GM23338 (cell line): ENCODE measurements at regions not wholly inside any gene's neighbourhood (a gene's known extent, or its start where the extent isn't known, plus 50 kb on each side); places are given as distances from the start of the nearest gene placed in this dataset.

ENCODE experiments used
- ATAC-seq: fragments of 200-7000 bp; cut with Tn5 transposase; 3 replicates; pipeline ENCODE4 v1.9.1; 2020
- DNase-seq: peaks from one replicate; pipeline ENCODE4 v3.0.0-alpha.2; 2015; ENCODE audit warnings: low spot score
- H2AFZ ChIP-seq: fragments of 200-600 bp; sonication (generic); 2 replicates; pipeline ENCODE4 v1.8.0; 2016; ENCODE audit warnings: antibody characterized with exemption, mild to moderate bottlenecking, moderate library complexity
- H3F3A ChIP-seq: fragments of 200-600 bp; sonication (generic); replicated peaks from 2 replicates; pipeline ENCODE4 v1.8.0; 2017; ENCODE audit warnings: antibody characterized with exemption, mixed run types, low read depth
- H3K27ac ChIP-seq: fragments of 200-600 bp; sonication (generic); 2 replicates; pipeline ENCODE4 v1.6.1; 2016; ENCODE audit warnings: low read depth
- H3K27me3 ChIP-seq: fragments of 200-600 bp; sonication (generic); 2 replicates; pipeline ENCODE4 v1.8.0; 2016; ENCODE audit warnings: mild to moderate bottlenecking, mixed run types, moderate library complexity; ENCODE audit not compliant: insufficient read depth
- H3K36me3 ChIP-seq: fragments of 200-600 bp; sonication (generic); 2 replicates; pipeline ENCODE4 v1.8.0; 2016; ENCODE audit warnings: mild to moderate bottlenecking; ENCODE audit not compliant: insufficient read depth
- H3K4me1 ChIP-seq: fragments of 200-600 bp; sonication (generic); 2 replicates; pipeline ENCODE4 v1.8.0; 2016; ENCODE audit warnings: mild to moderate bottlenecking, moderate library complexity; ENCODE audit not compliant: insufficient read depth
- H3K4me2 ChIP-seq: fragments of 200-600 bp; sonication (generic); 2 replicates; pipeline ENCODE4 v1.7.1; 2017; ENCODE audit warnings: mixed run types
- H3K4me3 ChIP-seq: fragments of 200-600 bp; sonication (generic); 2 replicates; pipeline ENCODE4 v1.6.1; 2016; ENCODE audit warnings: mixed run types
- H3K79me2 ChIP-seq: fragments of 200-600 bp; sonication (generic); replicated peaks from 2 replicates; pipeline ENCODE4 v1.8.0; 2017; ENCODE audit warnings: mild to moderate bottlenecking; ENCODE audit not compliant: insufficient read depth
- H3K9me2 ChIP-seq: fragments of 200-600 bp; sonication (generic); 2 replicates; pipeline ENCODE4 v1.8.0; 2017; ENCODE audit not compliant: insufficient read depth
- H4K20me1 ChIP-seq: fragments of 200-600 bp; sonication (generic); replicated peaks from 2 replicates; pipeline ENCODE4 v1.8.0; 2017; ENCODE audit warnings: mild to moderate bottlenecking; ENCODE audit not compliant: insufficient read depth
- H3K27ac Mint-ChIP-seq: 2 replicates; pipeline ENCODE4 v1.8.0; 2020; ENCODE audit warnings: inconsistent platforms, mild to moderate bottlenecking, moderate library complexity, mixed read lengths
- H3K27me3 Mint-ChIP-seq: 3 replicates; pipeline ENCODE4 v1.8.0; 2022; ENCODE audit warnings: low read depth, mild to moderate bottlenecking, moderate library complexity, mixed read lengths, inconsistent platforms; ENCODE audit not compliant: insufficient read depth, poor library complexity
- H3K36me3 Mint-ChIP-seq: 3 replicates; pipeline ENCODE4 v1.8.0; 2021; ENCODE audit warnings: low read depth, mild to moderate bottlenecking, inconsistent platforms, moderate library complexity, mixed read lengths
- H3K4me1 Mint-ChIP-seq: 3 replicates; pipeline ENCODE4 v1.8.0; 2020; ENCODE audit warnings: mild to moderate bottlenecking, inconsistent platforms, mixed read lengths
- H3K4me3 Mint-ChIP-seq: 3 replicates; pipeline ENCODE4 v1.8.0; 2021; ENCODE audit warnings: moderate library complexity, mild to moderate bottlenecking, inconsistent platforms, mixed read lengths
- H3K9me3 Mint-ChIP-seq: 3 replicates; pipeline ENCODE4 v1.8.0; 2020; ENCODE audit warnings: moderate library complexity, mild to moderate bottlenecking, inconsistent platforms, mixed read lengths
- REST ChIP-seq: IDR thresholded peaks from one replicate; pipeline ENCODE4 v1.6.1; 2018; ENCODE audit warnings: antibody characterized with exemption; ENCODE audit not compliant: unreplicated experiment
- ZNF462 ChIP-seq: fragments of 250-450 bp; sonication (Bioruptor Pico); IDR thresholded peaks from 2 replicates; pipeline ENCODE4 v1.5.0; 2020; ENCODE audit warnings: mild to moderate bottlenecking, moderate library complexity

GRCh38 chr5:85760519-85760918 is 857.2 kb upstream of the COX7C start:
- Mint-ChIP-seq H3K9me3 (peaks cover 8% of the 10 kb centered on the region; the same call in 2 of the 3 replicates), H3K4me1 (peaks cover 13% of the 10 kb centered on the region), H3K27me3 (no peaks in the 10 kb centered on the region), H3K27ac (peak overlapping the region; percentile 89), H3K4me3 (no peak overlapping the region), H3K36me3 (peaks cover 6% of the 10 kb centered on the region; the same call in 2 of the 3 replicates)
- Histone ChIP-seq H3K4me1 (peaks cover 11% of the 10 kb centered on the region), H3K27me3 (no peaks in the 10 kb centered on the region), H3K79me2 (no peaks in the 10 kb centered on the region), H2AFZ (peak overlapping the region; percentile 4; the same call in 1 of the 2 replicates), H3K4me3 (no peak overlapping the region), H3K36me3 (no peaks in the 10 kb centered on the region), H3F3A (no peaks in the 10 kb centered on the region), H4K20me1 (no peaks in the 10 kb centered on the region), H3K4me2 (0 out of 2 replicates have a peak overlapping the region, but pooled peaks have one; percentile 0), H3K27ac (peak overlapping the region; percentile 56; the same call in 1 of the 2 replicates), H3K9me2 (no peaks in the 10 kb centered on the region)
- TF ChIP-seq REST (no peak), ZNF462 (CRISPR knock-in tag) (peak; percentile 67; the same call in 1 of the 2 replicates)
- DNase-seq (peak; percentile 55), ATAC-seq (peak; percentile 65)
